SU-DHL-6 (cell line): ENCODE measurements at regions not wholly inside any gene's neighbourhood (a gene's known extent, or its start where the extent isn't known, plus 50 kb on each side); places are given as distances from the start of the nearest gene placed in this dataset.

Experiments
- EZH2phosphoT487 ChIP-seq: fragments of 200-600 bp; sonication (generic), shearing (Covaris generic); conservative IDR thresholded peaks from 2 replicates; pipeline ENCODE4 v1.6.1; 2018; ENCODE audit warnings: mild to moderate bottlenecking, antibody characterized with exemption, low read length, moderate library complexity, mixed read lengths
- TF ChIP-seq, protein P1 (sequence below): fragments of 200-600 bp; sonication (generic); IDR thresholded peaks from one replicate; pipeline ENCODE4 v1.5.1; 2017; ENCODE audit warnings: antibody characterized with exemption, mild to moderate bottlenecking, low read length, moderate library complexity; ENCODE audit not compliant: insufficient read depth, poor library complexity, severe bottlenecking

DNA sequence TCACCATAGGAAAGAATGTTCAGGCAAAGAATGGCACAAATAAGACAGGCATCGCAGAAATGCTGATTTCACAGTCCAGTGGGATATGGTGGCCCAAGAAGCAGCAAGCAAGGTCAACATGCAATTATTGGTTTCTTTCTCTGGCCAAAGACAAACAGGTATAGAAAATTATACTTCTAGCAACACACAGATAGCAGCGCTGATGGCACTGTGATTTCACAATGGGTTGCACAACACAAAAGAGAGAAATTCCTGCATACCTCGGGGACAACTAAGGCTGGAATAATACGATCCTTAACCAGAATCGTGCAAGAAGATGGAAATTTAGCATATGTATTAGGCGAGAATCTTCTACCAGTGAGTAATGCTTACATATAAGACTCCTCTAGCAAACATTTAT, 76.3 kb upstream of the NR2F2 start:
- TF ChIP-seq, protein P1, sequence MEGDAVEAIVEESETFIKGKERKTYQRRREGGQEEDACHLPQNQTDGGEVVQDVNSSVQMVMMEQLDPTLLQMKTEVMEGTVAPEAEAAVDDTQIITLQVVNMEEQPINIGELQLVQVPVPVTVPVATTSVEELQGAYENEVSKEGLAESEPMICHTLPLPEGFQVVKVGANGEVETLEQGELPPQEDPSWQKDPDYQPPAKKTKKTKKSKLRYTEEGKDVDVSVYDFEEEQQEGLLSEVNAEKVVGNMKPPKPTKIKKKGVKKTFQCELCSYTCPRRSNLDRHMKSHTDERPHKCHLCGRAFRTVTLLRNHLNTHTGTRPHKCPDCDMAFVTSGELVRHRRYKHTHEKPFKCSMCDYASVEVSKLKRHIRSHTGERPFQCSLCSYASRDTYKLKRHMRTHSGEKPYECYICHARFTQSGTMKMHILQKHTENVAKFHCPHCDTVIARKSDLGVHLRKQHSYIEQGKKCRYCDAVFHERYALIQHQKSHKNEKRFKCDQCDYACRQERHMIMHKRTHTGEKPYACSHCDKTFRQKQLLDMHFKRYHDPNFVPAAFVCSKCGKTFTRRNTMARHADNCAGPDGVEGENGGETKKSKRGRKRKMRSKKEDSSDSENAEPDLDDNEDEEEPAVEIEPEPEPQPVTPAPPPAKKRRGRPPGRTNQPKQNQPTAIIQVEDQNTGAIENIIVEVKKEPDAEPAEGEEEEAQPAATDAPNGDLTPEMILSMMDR, result no peak
- no peak for TF ChIP-seq EZH2phosphoT487
